ENCODE measurements at regions not wholly inside any gene's neighbourhood (a gene's known extent, or its start where the extent isn't known, plus 50 kb on each side); places are given as distances from the start of the nearest gene placed in this dataset.
"Not testable (repeated sequence)": the region's sequence is repeated elsewhere in the genome, so short reads cannot be mapped to it uniquely, and the experiment has no call there.

DNA sequence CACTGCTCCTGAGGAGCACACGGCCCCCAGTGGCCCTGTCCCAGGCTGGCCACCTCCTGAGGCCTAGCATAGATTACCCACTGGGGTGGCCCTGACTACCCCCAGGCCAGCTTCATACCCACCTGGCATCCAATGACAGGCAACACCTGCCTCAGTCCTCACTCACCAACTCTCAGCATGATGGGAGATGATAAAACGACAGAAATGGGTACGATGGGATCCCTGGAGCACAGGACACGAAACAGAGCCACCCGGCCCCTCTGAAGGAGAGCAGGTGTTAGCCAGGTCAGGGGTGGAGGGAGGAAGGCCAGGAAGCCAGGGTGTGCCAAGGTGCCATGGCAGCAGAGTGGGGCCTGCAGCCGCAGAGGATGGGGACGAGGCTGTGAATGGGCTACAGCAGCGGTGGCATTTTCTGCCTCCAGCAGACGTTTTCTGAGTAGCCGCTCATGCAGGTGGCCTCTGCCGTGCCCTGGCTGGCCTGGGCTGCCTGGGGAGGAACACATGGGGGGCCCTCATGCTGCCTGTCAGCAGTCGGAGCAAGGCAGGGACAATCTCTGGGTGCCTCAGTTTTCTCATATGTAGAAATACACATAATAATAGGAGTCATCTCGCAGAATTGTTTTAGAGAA, 50.2 kb upstream of the FGF3 start:
- DNase-seq (ENCODE audit: insufficient read length, low spot score) (no peak), FAIRE-seq (no peak)
- no peak for TF ChIP-seq POLR2A (IDR thresholded peaks at IDR 0.05; ENCODE audit: low read depth, low read length)

DNA sequence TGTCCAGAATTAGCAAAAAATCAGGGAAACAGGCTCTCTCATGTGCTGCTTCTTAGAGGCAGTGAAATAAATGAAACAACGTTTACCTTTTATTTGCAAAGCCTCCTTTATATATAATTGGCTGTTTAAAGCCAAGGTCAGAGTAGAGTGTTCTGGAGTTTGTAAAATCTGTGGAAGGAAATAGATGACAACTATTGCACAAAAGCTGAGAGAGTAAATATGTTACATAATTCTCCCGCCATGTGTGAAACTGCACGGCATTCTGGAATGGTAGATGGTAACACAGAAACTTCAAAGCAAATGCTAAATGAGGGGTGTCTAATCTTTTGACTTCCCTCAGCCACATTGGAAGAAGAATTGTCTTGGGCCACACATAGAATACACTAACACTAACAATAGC, 51.5 kb upstream of the FGF3 start:
- TF ChIP-seq POLR2A (IDR thresholded peaks at IDR 0.05; ENCODE audit: low read depth, low read length) = no peak
- FAIRE-seq (no peak), DNase-seq (ENCODE audit: insufficient read length, low spot score) (no peak)

DNA sequence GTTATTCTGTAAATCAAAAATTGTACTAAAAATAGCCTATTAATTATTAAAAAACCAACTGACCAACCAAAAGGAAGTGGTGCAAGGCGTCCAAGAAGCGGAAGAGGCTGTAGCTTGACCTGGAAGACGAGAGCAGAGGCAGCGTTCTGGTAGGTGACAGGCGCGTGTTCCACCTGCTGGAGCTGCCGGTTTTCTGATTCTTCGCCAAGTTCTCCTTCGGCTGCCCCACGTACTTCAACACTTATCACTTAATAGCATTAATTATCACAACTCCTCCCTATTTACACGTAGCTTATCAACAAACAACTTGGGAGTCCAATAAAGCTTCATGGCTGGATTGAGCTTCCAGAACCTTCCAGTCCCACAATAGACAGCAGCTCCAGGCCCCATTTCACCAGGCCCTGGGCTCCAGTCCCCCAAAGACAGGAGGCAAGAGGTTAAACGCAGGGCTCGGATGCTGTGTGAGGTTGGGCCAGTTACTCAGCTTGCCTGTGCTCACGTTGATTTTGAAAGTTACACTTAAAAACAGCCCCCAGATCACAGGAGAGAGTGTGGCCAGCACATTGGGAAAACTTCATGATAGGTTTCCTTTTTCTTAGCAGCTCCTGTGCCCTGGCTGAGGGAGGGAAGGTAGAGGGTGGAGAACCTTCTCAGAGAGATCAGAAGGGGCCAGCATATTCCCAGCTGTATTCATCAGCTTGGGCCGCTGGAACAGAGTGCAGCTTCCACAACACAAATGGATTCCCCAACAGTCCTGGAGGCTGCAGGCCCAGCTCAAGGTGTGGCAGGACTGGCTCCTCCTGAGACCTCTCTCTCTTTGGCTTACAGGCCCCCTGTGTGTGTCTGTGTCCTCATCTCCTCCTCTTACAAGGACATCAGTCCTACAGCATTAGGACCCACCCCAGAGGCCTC, 54.2 kb upstream of the FGF3 start:
- DNase-seq (ENCODE audit: insufficient read length, low spot score) (no peak), FAIRE-seq (no peak)
- no peak for TF ChIP-seq POLR2A (IDR thresholded peaks at IDR 0.05; ENCODE audit: low read depth, low read length)

DNA sequence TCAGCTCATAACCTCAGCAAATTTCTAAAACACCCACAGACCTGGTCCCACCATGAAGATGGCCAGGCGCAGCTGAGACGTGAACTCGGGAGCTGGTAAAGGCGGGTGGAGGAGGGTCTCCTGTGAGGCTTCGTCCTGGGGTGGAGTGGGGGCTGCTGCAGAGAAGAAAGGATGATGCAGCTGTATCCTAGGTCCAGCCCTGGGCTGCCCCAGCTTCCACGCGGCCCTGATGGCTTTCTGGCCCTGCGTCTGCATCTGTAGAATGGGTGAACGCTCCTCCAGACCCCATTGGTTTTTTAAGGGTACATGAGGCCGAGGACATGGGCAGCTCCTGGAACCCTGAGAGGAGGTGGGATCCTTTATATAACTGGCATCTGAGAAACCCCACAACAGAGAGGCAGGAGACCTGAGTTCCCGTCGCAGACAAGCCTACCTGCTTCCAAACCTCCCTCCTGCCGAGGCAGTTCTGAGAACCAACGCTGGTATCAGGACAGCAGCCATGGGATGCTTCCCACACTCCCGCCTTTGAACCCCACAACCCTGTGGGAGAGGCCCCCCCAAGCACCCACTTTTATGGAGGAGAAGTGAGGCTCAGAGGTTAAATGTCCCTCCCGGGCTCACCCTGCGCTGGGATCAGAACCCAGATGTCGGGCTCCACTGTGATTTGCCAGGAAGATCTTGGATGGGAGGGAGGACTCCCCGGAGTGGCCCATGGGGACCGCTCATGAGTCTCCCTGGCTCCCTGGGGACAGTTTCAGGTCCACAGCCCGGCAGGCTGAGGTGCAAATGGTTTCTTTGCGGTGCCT, 55.2 kb upstream of the FGF3 start:
- FAIRE-seq = no peak

GRCh38 chr11:69874984-69875624, 55.9 kb upstream of the FGF3 start:
- no peak for TF ChIP-seq POLR2A (IDR thresholded peaks at IDR 0.05; ENCODE audit: low read depth, low read length)
- DNase-seq (ENCODE audit: insufficient read length, low spot score) (no peak), FAIRE-seq (no peak)

More for the DNA sequence above, 55.2 kb upstream of the FGF3 start:
- TF ChIP-seq POLR2A (IDR thresholded peaks at IDR 0.05; ENCODE audit: low read depth, low read length) = no peak
- DNase-seq (ENCODE audit: insufficient read length, low spot score) = no peak

DNA sequence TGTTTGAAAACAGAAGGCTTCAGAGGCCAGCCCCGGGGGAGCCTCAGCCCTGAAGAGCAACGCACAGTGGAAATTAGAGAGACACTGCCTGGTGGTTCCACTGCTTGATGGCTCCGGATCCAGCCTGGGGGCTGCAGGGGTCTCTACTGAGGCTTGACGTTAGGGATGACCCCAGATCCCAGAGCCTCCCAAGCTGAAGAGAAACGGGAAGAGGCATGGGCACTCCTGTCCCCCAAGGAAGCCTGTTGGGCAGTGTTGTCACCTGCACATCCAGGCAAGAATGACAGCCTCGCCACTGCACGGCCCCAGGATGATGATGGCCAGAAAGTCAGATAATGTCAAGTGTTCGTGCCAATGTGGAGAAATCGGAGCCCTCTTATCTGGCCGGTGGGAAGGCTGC, 56.8 kb upstream of the FGF3 start:
- TF ChIP-seq POLR2A (IDR thresholded peaks at IDR 0.05; ENCODE audit: low read depth, low read length) = no peak
- DNase-seq (ENCODE audit: insufficient read length, low spot score) (no peak), FAIRE-seq (no peak)

- no peak for TF ChIP-seq POLR2A (IDR thresholded peaks at IDR 0.05; ENCODE audit: low read depth, low read length)
- no peak for DNase-seq (ENCODE audit: insufficient read length, low spot score)
- no peak for FAIRE-seq
These were observed 58.0 kb upstream of the FGF3 start for GRCh38 chr11:69877235-69877634.

GRCh38 chr11:69877704-69878103, 58.5 kb upstream of the FGF3 start:
- DNase-seq (ENCODE audit: insufficient read length, low spot score); FAIRE-seq: not testable (repeated sequence)

- TF ChIP-seq POLR2A (IDR thresholded peaks at IDR 0.05; ENCODE audit: low read depth, low read length) = no peak
- DNase-seq (ENCODE audit: insufficient read length, low spot score) (no peak), FAIRE-seq (no peak)
These were observed 59.1 kb upstream of the FGF3 start for GRCh38 chr11:69878144-69878883.

DNA sequence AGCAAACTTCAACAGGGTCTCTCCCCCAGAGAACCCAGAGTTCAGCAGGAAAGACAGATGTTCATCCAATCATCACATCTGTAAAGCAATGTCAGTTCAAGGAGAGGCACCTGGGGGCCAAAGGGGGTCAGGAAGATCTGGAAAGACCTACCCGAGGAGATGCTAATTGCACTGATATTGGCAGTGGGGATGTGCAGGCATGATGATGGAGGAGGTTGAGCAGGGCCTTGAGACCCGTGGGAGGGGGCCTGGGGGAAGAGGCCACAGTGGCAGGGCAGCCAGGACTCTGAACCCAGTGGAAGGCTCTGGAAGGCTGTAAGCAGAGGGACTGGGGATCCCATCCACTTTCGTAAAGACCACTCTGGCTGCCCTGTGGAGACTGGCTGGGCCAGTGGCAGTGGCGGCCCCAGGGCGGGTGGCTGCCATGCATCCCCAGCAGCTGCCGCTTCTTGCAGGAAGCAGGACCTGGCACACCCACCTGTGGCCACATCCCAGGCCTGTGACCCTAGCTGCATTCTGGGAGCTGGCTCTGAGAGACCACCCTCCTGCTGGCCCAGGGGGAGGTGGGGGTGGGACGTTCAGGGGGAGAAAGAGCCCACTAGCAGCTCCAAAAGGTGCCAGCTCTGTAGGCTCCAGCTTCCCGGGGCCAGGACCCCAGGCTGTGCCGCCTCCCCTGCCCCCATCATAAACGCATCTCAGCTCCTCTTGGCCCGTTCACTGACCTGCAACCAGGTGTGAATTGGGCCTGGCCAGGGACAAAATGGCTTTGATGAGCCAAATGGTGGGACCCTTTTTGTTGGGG, 59.9 kb upstream of the FGF3 start:
- no peak for TF ChIP-seq POLR2A (IDR thresholded peaks at IDR 0.05; ENCODE audit: low read depth, low read length)
- no peak for FAIRE-seq
- DNase-seq (ENCODE audit: insufficient read length, low spot score) = no peak

DNA sequence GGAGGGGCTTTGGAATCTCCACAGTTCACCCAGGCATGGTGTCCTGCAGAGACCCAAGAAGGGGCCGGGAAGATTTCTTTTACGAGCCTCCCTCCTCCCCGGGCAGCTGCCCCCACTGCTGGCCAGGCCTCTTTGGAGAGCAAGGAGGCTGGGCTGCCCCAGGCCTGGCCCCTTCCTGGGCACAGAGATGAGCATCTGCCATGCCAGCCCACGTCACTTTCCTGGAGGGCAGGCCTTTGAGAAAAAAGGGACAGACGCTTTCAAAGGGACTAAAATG, 60.5 kb upstream of the FGF3 start:
- DNase-seq (ENCODE audit: insufficient read length, low spot score) = no peak
- FAIRE-seq = no peak
- TF ChIP-seq POLR2A (IDR thresholded peaks at IDR 0.05; ENCODE audit: low read depth, low read length) = no peak

DNA sequence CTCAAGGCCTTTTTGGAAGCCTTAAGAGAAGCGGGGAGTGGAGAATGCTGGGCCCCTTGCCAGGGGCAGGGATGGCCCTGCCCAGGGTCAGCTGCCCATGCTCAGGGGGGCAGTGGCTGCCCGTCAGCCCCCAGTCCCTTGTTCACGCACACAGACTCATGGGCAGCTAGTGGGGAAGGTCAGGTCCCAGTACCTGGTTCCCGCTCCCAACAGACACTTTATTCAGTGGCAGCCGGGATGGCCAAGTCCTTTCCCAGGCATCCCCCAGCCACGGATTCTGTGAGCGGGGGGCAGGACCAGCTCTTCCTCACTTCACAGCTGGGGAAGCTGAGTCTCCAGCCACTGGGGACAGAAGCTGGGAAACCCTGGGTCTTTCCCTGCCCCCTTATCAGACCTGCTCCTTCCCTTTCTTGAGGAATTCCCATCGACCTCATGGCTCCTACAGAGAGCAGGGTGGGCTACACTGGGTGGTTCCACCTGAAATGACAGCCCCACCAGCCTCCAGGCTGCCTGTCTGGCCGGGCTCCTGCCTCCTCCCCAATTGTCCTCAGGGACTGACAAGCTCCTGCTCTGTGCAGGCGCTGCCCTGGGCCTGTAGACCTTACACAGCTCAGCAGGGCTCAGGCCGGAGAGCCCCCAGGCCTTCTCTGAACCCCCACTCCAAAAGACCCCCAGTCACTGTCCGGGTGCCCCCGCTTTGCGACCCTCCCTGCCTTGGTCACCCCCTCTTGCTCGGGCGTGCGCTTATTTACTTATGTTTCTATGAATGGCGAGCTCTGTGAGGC, 61.0 kb upstream of the FGF3 start:
- no peak for TF ChIP-seq POLR2A (IDR thresholded peaks at IDR 0.05; ENCODE audit: low read depth, low read length)
- DNase-seq (ENCODE audit: insufficient read length, low spot score) (no peak), FAIRE-seq (no peak)
